ENCODE measurements at regions not wholly inside any gene's neighbourhood (a gene's known extent, or its start where the extent isn't known, plus 50 kb on each side); places are given as distances from the start of the nearest gene placed in this dataset.

GRCh38 chr4:158995965-158996364 lies 106.9 kb upstream of the RAPGEF2 start:
- TF ChIP-seq CTCF (conservative IDR thresholded peaks at IDR 0.05; ENCODE audit: low read depth, low read length) (no peak), EZH2 (IDR thresholded peaks at IDR 0.05; ENCODE audit: low read length, unreplicated experiment) (no peak)

Measured in PC-3 (cell line).